Stomach (tissue), 4 donors: ENCODE measurements at regions not wholly inside any gene's neighbourhood (a gene's known extent, or its start where the extent isn't known, plus 50 kb on each side); places are given as distances from the start of the nearest gene placed in this dataset.

ENCODE experiments used
- POLR2A ChIP-seq, 4 donors: fragments of 450-650 bp; IDR thresholded peaks; one replicate each; pipeline ENCODE4 v1.6.1; 2016; ENCODE audit warnings: antibody characterized with exemption in 4 of 4, control low read depth in 2 of 4, mild to moderate bottlenecking in 1 of 4, moderate library complexity in 1 of 4
- POLR2AphosphoS5 ChIP-seq, 3 donors: sonication (generic); formaldehyde crosslinking; IDR thresholded peaks; one replicate each; pipeline ENCODE4 v1.6.1; 2016; ENCODE audit warnings: antibody characterized with exemption in 3 of 3
- TF ChIP-seq, protein P1 (sequence below), 7 experiments: fragments of 450-650 bp in 4 of 7; fragments of 200-600 bp in 3 of 7; sonication (generic) in 3 of 7; IDR thresholded peaks; one replicate each; pipeline ENCODE4 v1.5.1; 2016 to 2019; ENCODE audit warnings: antibody characterized with exemption in 7 of 7, control low read depth in 2 of 7, mild to moderate bottlenecking in 1 of 7

DNA sequence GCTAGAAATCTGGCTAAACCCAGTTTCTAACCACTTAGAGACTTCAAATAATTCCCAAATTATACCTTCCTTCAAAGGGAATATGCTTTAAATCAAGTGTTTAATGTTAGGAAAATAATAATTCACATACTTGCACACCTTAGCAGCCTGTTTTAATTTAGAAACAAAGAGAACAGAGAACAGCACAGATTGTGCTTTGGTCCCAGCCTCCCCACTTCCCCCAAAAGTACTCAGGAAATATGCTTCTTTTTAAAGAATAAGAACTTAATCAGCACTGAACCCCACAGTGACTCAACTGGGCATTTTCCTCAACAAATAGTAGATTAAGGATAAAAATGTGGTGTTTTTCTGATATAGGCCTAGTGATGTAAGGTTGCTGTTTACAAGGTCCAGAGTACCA is 295.8 kb downstream of the GBA3 start:
- TF ChIP-seq, protein P1, sequence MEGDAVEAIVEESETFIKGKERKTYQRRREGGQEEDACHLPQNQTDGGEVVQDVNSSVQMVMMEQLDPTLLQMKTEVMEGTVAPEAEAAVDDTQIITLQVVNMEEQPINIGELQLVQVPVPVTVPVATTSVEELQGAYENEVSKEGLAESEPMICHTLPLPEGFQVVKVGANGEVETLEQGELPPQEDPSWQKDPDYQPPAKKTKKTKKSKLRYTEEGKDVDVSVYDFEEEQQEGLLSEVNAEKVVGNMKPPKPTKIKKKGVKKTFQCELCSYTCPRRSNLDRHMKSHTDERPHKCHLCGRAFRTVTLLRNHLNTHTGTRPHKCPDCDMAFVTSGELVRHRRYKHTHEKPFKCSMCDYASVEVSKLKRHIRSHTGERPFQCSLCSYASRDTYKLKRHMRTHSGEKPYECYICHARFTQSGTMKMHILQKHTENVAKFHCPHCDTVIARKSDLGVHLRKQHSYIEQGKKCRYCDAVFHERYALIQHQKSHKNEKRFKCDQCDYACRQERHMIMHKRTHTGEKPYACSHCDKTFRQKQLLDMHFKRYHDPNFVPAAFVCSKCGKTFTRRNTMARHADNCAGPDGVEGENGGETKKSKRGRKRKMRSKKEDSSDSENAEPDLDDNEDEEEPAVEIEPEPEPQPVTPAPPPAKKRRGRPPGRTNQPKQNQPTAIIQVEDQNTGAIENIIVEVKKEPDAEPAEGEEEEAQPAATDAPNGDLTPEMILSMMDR (IDR thresholded peaks at IDR 0.05), result no peak
- TF ChIP-seq POLR2AphosphoS5 (IDR thresholded peaks at IDR 0.05) (no peak), POLR2A (IDR thresholded peaks at IDR 0.05) (no peak)
